BLaER1 (cell line): ENCODE measurements at regions not wholly inside any gene's neighbourhood (a gene's known extent, or its start where the extent isn't known, plus 50 kb on each side); places are given as distances from the start of the nearest gene placed in this dataset.

ENCODE experiments used
- H3K27ac ChIP-seq: shearing (Covaris generic); formaldehyde crosslinking; 2 replicates; pipeline ENCODE4 v1.8.1; 2022
- H3K27me3 ChIP-seq: shearing (Covaris generic); formaldehyde crosslinking; 2 replicates; pipeline ENCODE4 v1.8.1; 2022
- H3K36me3 ChIP-seq: shearing (Covaris generic); formaldehyde crosslinking; 2 replicates; pipeline ENCODE4 v1.8.1; 2022
- H3K4me1 ChIP-seq: shearing (Covaris generic); formaldehyde crosslinking; 2 replicates; pipeline ENCODE4 v1.8.1; 2022
- H3K4me2 ChIP-seq: shearing (Covaris generic); formaldehyde crosslinking; 2 replicates; pipeline ENCODE4 v1.8.1; 2022
- H3K4me3 ChIP-seq: shearing (Covaris generic); formaldehyde crosslinking; 2 replicates; pipeline ENCODE4 v1.8.1; 2022
- H3K9ac ChIP-seq: shearing (Covaris generic); formaldehyde crosslinking; 2 replicates; pipeline ENCODE4 v1.8.1; 2022
- H3K9me3 ChIP-seq: shearing (Covaris generic); formaldehyde crosslinking; 2 replicates; pipeline ENCODE4 v1.8.1; 2022
- H4K20me1 ChIP-seq: shearing (Covaris generic); formaldehyde crosslinking; 2 replicates; pipeline ENCODE4 v1.8.1; 2022
- Cebpa-rat ChIP-seq: shearing (Covaris generic); IDR thresholded peaks from 2 replicates; pipeline ENCODE4 v1.8.1; 2022

DNA sequence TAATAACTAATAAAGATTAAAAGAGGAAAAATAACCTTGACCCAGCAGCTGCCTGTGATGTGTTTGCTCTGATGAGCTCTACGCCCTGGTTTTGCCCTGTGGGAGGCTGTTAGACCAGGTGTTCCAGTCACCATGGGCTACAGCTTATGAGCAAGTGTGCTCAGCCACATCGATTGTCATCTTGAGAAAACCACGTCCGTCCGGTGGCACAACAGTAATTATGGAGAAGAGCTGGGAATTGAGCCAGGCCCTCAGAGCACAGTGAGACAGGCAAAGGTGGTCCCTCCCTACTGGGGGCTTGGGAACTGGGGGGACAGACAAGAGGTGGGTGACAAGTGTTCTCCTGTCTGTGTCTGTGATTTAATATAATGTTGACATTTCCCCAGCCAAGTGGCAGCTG is 420.5 kb downstream of the MATN1 start:
- H3K4me3 ChIP-seq = peak overlapping the region; percentile 18; the same call in 1 of the 2 replicates
- H3K36me3 ChIP-seq = 0 out of 2 replicates have a peak, but pooled peaks cover 6% of the 10 kb centered on the region
- peak overlapping the region; percentile 84 for H3K4me2 ChIP-seq
- peak overlapping the region; percentile 42; the same call in 1 of the 2 replicates for H3K9ac ChIP-seq
- H3K4me1 ChIP-seq = peaks cover 86% of the 10 kb centered on the region
- peak overlapping the region; percentile 80 for H3K27ac ChIP-seq
- no peak for TF ChIP-seq Cebpa-rat
- peaks cover 32% of the 10 kb centered on the region for H3K9me3 ChIP-seq
- no peaks in the 10 kb centered on the region for H3K27me3 ChIP-seq
- H4K20me1 ChIP-seq = no peaks in the 10 kb centered on the region

DNA sequence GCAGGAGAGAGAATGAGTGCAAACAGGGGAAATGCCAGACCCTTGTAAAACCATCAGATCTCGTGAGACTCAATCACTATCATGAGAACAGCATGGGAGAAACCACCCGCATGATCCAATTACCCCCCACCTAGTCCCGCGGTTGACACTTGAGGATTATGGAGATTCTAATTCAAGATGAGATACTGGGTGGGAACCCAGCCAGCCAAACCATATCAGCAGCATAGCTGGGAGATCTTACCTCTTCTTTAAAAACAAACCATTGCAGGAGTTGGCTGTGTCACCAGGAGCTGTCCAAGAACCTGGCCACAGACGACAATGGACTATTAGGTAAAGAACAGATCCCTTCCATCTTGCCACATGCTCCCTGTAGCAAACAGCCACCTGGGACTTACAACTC is 422.7 kb downstream of the MATN1 start:
- H3K9ac ChIP-seq = no peak overlapping the region
- peak overlapping the region; percentile 7; the same call in 1 of the 2 replicates for H3K4me2 ChIP-seq
- no peak overlapping the region for H3K4me3 ChIP-seq
- no peaks in the 10 kb centered on the region for H4K20me1 ChIP-seq
- H3K27me3 ChIP-seq = no peaks in the 10 kb centered on the region
- H3K36me3 ChIP-seq = peaks cover 16% of the 10 kb centered on the region; the same call in 1 of the 2 replicates
- peaks cover 64% of the 10 kb centered on the region for H3K4me1 ChIP-seq
- peaks cover 54% of the 10 kb centered on the region for H3K9me3 ChIP-seq
- TF ChIP-seq Cebpa-rat = no peak
- no peak overlapping the region for H3K27ac ChIP-seq

DNA sequence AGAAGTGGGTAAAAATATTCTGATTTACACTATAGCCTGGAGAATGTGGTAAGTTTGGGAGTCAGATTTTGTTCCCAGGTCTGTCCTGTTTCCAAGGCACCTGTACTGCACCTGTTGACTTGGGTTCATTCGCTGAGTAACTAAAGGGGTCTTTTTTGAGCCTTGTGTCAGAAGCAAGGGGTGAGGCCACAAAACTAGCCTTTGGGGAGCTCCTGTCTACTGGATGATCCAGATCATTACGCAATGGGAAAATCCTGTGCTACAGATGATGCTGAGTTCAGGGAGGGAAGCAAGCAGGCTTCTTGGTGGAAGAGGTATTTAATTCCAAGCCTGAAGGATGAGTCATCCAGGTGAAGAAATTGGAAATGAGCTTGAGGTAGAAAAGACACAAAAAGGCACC is 424.0 kb downstream of the MATN1 start:
- TF ChIP-seq Cebpa-rat = peak; percentile 64; the same call in 1 of the 2 replicates
- Histone ChIP-seq H3K4me2 (no peak overlapping the region), H4K20me1 (no peaks in the 10 kb centered on the region), H3K4me3 (no peak overlapping the region), H3K27ac (no peak overlapping the region), H3K9ac (no peak overlapping the region), H3K27me3 (no peaks in the 10 kb centered on the region), H3K4me1 (peaks cover 51% of the 10 kb centered on the region), H3K36me3 (peaks cover 9% of the 10 kb centered on the region; the same call in 1 of the 2 replicates), H3K9me3 (peaks cover 50% of the 10 kb centered on the region)

DNA sequence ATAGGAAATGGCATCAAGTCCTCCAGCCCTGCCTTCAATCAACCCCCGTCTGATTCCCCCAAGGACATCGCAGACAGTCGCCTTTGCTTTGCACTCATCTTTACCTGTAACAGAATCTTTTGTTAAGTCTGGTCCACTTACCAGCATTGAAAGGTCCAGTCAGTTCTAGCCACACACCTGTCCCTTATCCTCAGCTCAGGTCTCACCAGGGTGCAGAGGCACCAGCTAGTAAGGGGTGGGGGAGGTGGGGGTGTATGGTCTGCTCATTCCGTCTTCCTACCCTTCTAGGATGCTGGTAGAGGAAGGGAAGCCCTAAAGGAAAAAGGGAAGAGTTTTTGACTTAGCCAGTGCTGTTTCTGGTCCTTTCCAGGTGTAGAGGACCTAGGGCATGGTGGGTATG is 427.7 kb downstream of the MATN1 start:
- Histone ChIP-seq H3K9ac (no peak overlapping the region), H3K4me2 (no peak overlapping the region), H3K36me3 (peaks cover 9% of the 10 kb centered on the region; the same call in 1 of the 2 replicates), H3K27ac (no peak overlapping the region), H3K4me3 (no peak overlapping the region), H3K27me3 (no peaks in the 10 kb centered on the region), H3K9me3 (peaks cover 56% of the 10 kb centered on the region), H3K4me1 (peaks cover 23% of the 10 kb centered on the region), H4K20me1 (no peaks in the 10 kb centered on the region)
- no peak for TF ChIP-seq Cebpa-rat

DNA sequence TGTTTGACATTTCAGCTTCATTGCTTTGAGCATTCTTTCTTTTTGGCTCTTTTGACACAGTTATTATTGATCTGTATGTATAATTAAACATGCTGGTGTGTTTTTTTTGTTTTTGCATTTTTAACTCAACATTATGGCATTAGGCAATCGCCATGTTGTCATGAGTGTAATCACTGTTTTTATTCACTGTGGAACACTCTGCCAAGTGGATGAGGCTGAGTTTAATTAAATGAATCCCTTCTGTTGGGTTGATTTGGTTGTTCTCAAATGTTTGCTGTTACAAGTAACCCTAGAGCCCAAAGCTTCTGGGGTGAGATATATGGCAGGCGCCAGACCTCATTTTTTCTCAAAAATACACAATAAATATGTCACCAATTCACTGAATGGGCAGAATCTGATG is 428.1 kb downstream of the MATN1 start:
- no peak overlapping the region for H3K27ac ChIP-seq
- no peaks in the 10 kb centered on the region for H3K27me3 ChIP-seq
- TF ChIP-seq Cebpa-rat = no peak
- no peaks in the 10 kb centered on the region for H4K20me1 ChIP-seq
- H3K9me3 ChIP-seq = peaks cover 52% of the 10 kb centered on the region
- peaks cover 23% of the 10 kb centered on the region for H3K4me1 ChIP-seq
- H3K4me2 ChIP-seq = no peak overlapping the region
- no peak overlapping the region for H3K4me3 ChIP-seq
- H3K9ac ChIP-seq = no peak overlapping the region
- peaks cover 9% of the 10 kb centered on the region; the same call in 1 of the 2 replicates for H3K36me3 ChIP-seq

DNA sequence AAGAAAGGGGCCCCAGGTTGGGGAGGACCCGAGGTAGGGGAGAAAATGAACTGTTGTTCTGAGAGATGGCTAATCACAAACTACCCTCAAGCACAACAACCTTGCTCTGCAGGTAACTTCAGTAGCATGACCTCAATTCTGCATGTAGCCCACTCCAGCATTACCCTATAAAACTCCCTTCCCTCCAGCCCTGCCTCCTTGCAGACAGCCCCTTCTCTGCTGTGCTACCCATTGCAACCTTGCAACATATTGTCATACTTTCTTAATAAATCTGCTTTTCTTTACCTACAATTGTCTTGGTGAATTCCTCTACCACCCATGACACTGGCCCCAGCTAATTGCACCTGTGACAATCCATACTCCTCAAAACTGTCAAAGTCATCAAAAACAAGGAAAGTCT is 428.9 kb downstream of the MATN1 start:
- no peak overlapping the region for H3K4me2 ChIP-seq
- peaks cover 9% of the 10 kb centered on the region; the same call in 1 of the 2 replicates for H3K36me3 ChIP-seq
- H4K20me1 ChIP-seq = no peaks in the 10 kb centered on the region
- no peak overlapping the region for H3K27ac ChIP-seq
- H3K4me1 ChIP-seq = peaks cover 23% of the 10 kb centered on the region
- TF ChIP-seq Cebpa-rat = no peak
- peaks cover 45% of the 10 kb centered on the region for H3K9me3 ChIP-seq
- H3K27me3 ChIP-seq = no peaks in the 10 kb centered on the region
- no peak overlapping the region for H3K9ac ChIP-seq
- no peak overlapping the region for H3K4me3 ChIP-seq

DNA sequence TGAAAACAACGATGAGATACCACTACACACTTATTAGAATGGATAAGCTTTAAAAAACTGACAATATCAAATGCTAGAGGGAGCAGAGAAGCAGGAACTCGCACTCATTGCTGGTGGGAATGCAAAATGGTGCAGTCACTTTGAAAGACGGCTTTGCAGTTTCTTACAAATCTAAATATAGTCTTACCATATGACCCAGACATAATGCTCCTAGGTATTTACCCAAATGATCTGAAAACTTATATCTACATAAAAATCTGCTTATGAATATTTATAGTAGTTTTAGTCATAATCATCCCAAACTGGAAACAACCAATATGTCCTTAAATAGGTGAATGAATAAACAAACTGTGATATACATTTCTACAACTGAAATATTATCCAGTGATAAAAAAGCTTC is 430.9 kb downstream of the MATN1 start:
- no peak for TF ChIP-seq Cebpa-rat
- Histone ChIP-seq H3K9me3 (peaks cover 34% of the 10 kb centered on the region), H3K4me2 (no peak overlapping the region), H3K27ac (no peak overlapping the region), H3K9ac (no peak overlapping the region), H3K36me3 (peaks cover 6% of the 10 kb centered on the region; the same call in 1 of the 2 replicates), H3K4me1 (peaks cover 34% of the 10 kb centered on the region), H4K20me1 (no peaks in the 10 kb centered on the region), H3K4me3 (no peak overlapping the region), H3K27me3 (no peaks in the 10 kb centered on the region)

DNA sequence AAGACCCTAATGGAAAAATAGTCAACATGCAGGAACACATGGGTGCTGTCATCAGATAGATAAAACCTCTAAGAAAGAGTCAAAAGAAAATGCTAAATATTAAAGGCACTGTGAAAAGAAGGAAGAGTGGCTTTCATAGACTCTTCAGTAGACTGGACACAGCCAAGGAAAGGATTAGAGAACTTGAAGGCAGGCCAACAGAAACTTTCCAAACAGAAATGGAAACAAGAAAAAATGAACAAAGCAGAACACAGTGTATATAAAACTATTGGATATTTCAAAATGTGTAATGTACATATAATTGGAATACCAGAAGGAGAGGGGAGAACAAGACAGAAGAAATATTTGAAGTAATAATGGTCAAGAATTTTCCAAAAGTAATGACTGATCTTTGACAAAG is 431.9 kb downstream of the MATN1 start:
- Histone ChIP-seq H3K4me2 (peak overlapping the region; percentile 27), H4K20me1 (no peaks in the 10 kb centered on the region), H3K9me3 (peaks cover 25% of the 10 kb centered on the region), H3K9ac (no peak overlapping the region), H3K27me3 (no peaks in the 10 kb centered on the region), H3K4me3 (no peak overlapping the region), H3K4me1 (peaks cover 43% of the 10 kb centered on the region), H3K36me3 (no peaks in the 10 kb centered on the region), H3K27ac (no peak overlapping the region)
- no peak for TF ChIP-seq Cebpa-rat

DNA sequence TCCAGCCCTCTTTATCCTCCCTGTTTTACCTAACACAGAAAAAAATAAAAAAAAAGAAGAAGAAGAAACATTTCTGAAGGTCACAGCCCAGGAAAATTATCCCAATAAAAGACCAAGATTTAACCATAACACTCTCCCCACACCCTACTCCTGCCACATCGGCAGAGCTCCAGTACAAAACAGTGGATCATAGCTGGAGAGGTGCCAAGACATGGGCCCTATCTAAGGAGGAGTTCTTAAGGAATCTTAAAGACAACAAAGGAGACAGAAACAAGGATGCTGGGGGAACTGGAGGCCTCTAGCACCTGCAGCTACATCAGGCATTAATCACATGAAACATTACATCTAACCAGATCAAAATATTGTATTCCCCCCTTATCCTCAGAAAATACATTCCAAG is 432.8 kb downstream of the MATN1 start:
- peaks cover 16% of the 10 kb centered on the region for H3K9me3 ChIP-seq
- no peaks in the 10 kb centered on the region for H4K20me1 ChIP-seq
- H3K27ac ChIP-seq = no peak overlapping the region
- no peak overlapping the region for H3K9ac ChIP-seq
- no peaks in the 10 kb centered on the region for H3K27me3 ChIP-seq
- H3K36me3 ChIP-seq = no peaks in the 10 kb centered on the region
- peaks cover 53% of the 10 kb centered on the region for H3K4me1 ChIP-seq
- no peak for TF ChIP-seq Cebpa-rat
- peak overlapping the region; percentile 27 for H3K4me2 ChIP-seq
- no peak overlapping the region for H3K4me3 ChIP-seq

DNA sequence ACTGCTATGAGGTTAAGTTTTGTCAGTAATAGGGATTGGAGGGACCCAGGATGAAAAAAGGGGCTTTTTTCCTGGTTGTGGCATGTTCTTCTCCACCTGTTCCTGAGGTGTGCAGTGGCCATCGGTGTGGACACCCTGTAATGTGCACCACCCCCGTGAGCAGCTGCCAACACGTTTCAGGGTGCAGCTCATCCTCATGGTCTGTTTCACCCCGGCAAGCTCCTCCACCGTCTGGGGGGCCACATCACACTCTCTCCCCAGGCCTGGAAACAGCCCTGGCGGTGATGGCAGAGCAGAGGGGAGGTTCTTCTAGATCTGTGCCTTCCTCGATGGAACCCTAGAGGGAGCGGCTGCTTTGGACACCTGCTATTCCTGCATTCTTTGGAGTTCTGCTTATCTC is 435.4 kb downstream of the MATN1 start:
- Histone ChIP-seq H4K20me1 (no peaks in the 10 kb centered on the region), H3K4me2 (peak overlapping the region; percentile 85), H3K27me3 (no peaks in the 10 kb centered on the region), H3K4me3 (no peak overlapping the region), H3K9ac (peak overlapping the region; percentile 6; the same call in 1 of the 2 replicates), H3K27ac (peak overlapping the region; percentile 65), H3K4me1 (peaks cover 67% of the 10 kb centered on the region), H3K9me3 (peaks cover 19% of the 10 kb centered on the region), H3K36me3 (no peaks in the 10 kb centered on the region)
- TF ChIP-seq Cebpa-rat = no peak
